Ectodermal cell (in vitro differentiated cells): ENCODE measurements at regions not wholly inside any gene's neighbourhood (a gene's known extent, or its start where the extent isn't known, plus 50 kb on each side); places are given as distances from the start of the nearest gene placed in this dataset.

Experiments used
- H3K27ac ChIP-seq: 2 replicates; pipeline ENCODE4 v1.7.0; 2013; ENCODE audit warnings: mild to moderate bottlenecking, low read depth, low read length; ENCODE audit not compliant: insufficient read depth, poor library complexity, severe bottlenecking
- H3K27me3 ChIP-seq: 2 replicates; pipeline ENCODE4 v1.7.0; 2013; ENCODE audit warnings: mild to moderate bottlenecking, low read length; ENCODE audit not compliant: insufficient read depth, control insufficient read depth, poor library complexity, severe bottlenecking
- H3K36me3 ChIP-seq: one replicate; pipeline ENCODE4 v1.7.0; 2013; ENCODE audit warnings: low read length; ENCODE audit not compliant: control insufficient read depth, insufficient read depth
- H3K4me1 ChIP-seq: one replicate; pipeline ENCODE4 v1.7.0; 2013; ENCODE audit warnings: low read length; ENCODE audit not compliant: control insufficient read depth, insufficient read depth
- H3K4me3 ChIP-seq: 2 replicates; pipeline ENCODE4 v1.7.0; 2013; ENCODE audit warnings: low read depth, low read length, control low read depth; ENCODE audit not compliant: insufficient read depth
- H3K9me3 ChIP-seq: 2 replicates; pipeline ENCODE4 v1.7.0; 2013; ENCODE audit warnings: mild to moderate bottlenecking, low read length, moderate library complexity; ENCODE audit not compliant: control insufficient read depth
- WGBS, 2 experiments: methylation state at CpG; one replicate each; pipeline ENCODE4 v1.1.7; 2013; ENCODE audit warnings: missing lambda C conversion rate in 2 of 2; 5-methylcytosine and 5-hydroxymethylcytosine counted together

DNA sequence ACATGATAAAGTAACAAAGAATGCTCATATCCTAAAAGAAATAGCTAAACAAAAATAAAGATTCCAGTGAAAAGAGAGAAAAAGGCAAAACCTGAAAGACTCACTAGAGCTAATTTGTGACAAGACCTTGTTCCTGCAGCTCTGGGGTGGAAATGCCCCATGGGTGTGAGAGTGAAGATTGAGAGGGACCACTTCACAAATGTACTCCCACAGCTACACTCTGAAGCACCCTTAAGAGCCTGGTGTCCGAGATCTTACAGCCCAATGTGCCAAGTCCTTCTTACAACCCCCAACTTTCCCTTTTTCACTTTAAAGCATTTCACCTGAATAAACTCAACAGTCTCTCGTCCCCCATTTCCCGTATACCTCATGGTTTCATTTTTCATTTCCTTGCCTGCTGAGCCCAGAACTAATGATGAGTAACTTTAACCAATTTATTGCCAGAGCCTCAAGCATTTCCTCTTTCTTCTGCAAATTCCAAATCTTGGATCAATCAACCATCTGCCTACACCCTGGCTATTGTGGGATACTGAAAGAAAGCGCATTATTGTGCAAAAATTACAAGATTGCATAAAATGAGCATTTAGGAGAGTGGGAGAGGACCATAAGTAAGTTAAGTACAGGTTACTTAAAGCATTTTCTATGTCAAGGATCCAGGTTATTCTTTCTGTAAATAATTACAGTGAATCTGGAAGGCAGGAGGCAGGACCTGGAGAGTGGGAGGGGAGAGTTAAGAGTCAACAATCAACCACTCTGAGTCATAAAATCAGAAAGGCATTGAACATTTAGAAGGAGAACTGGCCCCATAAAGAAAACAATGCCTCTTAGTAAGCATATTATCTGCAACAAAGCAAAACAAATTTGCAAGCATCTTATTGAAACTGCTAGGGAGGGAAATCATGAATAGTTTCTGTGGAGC is 804.4 kb upstream of the CELF4 start:
- Histone ChIP-seq H3K27ac (no peak overlapping the region), H3K9me3 (no peaks in the 10 kb centered on the region), H3K36me3 (no peaks in the 10 kb centered on the region), H3K27me3 (no peaks in the 10 kb centered on the region), H3K4me1 (no peaks in the 10 kb centered on the region), H3K4me3 (no peak overlapping the region)
- 86 to 88% methylated on average over 4 of the region's 4 CpGs for WGBS, 2 experiments

DNA sequence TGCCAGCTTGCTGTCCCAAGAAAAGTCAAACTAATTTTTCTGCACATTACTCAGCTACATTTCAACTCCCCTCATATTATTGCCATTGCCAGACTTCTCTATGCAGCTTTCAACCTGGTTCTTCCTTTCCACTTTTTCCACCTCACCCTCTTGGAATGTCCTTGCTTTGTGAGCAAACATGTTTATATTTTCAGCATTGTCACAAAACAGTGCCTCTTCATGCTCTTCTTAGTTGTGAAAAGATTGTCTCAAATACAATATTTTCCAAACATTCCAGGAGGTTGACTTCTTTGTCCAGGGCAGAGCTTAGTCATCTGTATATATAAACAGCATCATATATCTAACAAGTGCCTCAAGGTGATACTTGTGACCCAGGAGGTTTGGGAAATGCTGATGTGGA is 803.3 kb upstream of the CELF4 start:
- Histone ChIP-seq H3K4me1 (no peaks in the 10 kb centered on the region), H3K27ac (no peak overlapping the region), H3K9me3 (no peaks in the 10 kb centered on the region), H3K4me3 (no peak overlapping the region), H3K36me3 (no peaks in the 10 kb centered on the region), H3K27me3 (no peaks in the 10 kb centered on the region)

DNA sequence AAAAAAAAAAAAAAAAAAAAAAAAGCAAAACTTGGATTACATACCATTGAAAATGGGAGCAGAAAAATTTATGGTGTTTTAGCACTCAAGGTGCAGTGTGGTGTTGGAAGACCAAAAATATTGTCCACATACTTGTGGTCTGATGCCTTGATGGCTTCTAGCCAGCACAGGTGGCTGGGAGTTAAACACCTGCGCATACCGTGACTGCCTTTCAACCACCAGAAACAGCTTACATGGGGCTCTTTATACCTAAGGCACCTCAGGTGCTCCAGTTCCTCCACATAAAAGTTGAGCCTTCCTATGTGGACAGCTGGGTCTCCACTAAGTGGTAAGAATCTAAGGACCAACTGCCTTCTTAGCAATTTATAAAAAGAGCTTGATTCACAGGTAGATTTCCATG is 802.6 kb upstream of the CELF4 start:
- H3K4me1 ChIP-seq, result no peaks in the 10 kb centered on the region
- H3K4me3 ChIP-seq, result no peak overlapping the region
- 95 to 97% methylated on average over 2 of the region's 2 CpGs for WGBS, 2 experiments

DNA sequence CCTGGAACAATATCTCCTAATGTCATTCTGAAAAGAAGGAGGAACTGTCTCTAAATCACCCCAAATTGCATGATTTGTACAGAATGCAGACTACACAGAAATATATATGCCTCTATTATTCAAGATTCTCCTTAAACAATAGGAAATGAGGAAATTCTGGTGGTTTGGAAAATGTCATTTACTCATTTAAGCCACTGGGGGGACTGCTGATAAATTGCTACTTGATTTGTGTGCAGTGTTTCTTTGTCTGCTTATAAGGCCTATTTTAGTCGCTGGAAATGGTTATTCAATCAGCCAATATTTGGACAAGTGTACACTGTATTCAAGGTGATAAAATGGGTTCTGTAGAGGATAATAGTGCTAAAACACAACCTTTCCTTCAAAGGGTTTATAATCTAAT is 801.9 kb upstream of the CELF4 start:
- Histone ChIP-seq H3K27me3 (no peaks in the 10 kb centered on the region), H3K27ac (no peak overlapping the region), H3K4me3 (no peak overlapping the region), H3K4me1 (peaks cover 3% of the 10 kb centered on the region), H3K9me3 (no peaks in the 10 kb centered on the region), H3K36me3 (no peaks in the 10 kb centered on the region)
- WGBS, 2 experiments, result 94 to 96% methylated on average over 1 of the region's 1 CpG

More for the DNA sequence above, 802.6 kb upstream of the CELF4 start:
- Histone ChIP-seq H3K36me3 (no peaks in the 10 kb centered on the region), H3K27me3 (no peaks in the 10 kb centered on the region), H3K9me3 (no peaks in the 10 kb centered on the region), H3K27ac (no peak overlapping the region)

DNA sequence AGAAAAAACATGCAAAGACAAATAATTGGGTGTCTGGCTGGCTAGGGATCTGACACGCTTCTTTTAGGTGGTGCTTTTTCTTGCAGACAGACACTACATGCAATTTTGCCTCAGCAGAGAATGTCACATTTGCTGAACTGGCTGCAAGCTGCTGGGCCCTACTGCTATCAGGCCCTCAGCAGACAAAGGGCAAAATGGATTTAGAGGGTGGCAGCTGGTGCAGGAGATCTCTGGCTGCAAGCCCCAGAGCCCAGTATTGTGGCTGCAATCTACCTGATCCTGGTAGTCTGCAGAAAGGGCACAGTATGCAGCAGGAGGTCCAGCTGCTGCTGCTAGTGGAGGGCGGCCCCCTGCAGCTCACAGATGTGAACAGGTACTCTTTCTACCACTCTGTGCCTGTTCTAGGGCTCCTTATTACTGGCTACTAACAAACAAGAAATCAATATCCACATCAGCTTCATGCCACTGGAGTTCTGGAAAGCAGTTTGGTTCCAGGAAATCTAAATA is 796.7 kb upstream of the CELF4 start:
- 77 to 82% methylated on average over 2 of the region's 2 CpGs for WGBS, 2 experiments
- Histone ChIP-seq H3K4me3 (no peak overlapping the region), H3K36me3 (no peaks in the 10 kb centered on the region), H3K4me1 (peaks cover 9% of the 10 kb centered on the region), H3K27ac (no peak overlapping the region), H3K27me3 (no peaks in the 10 kb centered on the region), H3K9me3 (no peaks in the 10 kb centered on the region)

DNA sequence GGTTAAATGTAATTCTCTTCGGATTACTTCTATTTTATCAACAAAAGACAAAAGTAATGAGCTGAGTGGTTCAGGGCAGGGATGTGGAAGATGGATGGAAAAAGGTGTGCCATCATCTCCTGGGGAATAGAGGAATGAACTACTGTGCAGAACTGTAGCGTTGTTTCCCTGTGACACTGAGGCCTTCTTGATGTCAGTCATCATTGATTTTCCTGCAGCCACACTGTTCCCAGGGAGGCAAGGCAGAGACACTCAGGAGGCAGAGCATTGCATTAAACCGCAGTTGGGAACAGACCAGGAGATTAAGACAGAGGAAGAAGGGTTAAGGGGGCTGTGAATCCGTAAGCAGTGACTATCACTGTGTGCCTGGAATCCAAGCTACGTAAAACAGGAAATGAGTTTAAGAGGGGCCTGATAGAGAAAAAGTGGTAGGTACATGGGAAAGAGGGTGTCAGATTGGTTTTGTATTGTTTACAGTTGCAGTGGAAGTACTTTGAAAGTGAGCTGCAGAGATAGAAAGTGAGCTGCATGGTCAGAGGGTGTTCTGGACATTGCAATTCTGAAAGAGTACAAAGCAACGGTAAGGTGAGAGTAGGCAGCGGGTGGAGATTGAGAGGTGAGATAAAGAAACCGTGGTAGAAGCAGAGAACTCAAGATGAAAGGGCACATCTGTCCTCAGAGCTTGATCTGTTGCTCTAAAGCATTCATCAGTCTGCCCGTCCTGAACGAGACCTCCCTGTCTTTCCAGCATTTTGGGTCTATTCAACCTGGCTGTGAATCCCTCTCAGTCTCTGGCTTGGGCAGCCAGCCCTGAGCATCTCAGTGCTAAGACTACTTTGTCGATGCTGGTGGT is 793.4 kb upstream of the CELF4 start:
- 93 to 94% methylated on average over 11 of the region's 11 CpGs for WGBS, 2 experiments
- H3K4me1 ChIP-seq, result peaks cover 9% of the 10 kb centered on the region
- no peaks in the 10 kb centered on the region for H3K36me3 ChIP-seq
- no peaks in the 10 kb centered on the region for H3K27me3 ChIP-seq
- H3K27ac ChIP-seq, result no peak overlapping the region
- no peak overlapping the region for H3K4me3 ChIP-seq
- H3K9me3 ChIP-seq, result no peaks in the 10 kb centered on the region

DNA sequence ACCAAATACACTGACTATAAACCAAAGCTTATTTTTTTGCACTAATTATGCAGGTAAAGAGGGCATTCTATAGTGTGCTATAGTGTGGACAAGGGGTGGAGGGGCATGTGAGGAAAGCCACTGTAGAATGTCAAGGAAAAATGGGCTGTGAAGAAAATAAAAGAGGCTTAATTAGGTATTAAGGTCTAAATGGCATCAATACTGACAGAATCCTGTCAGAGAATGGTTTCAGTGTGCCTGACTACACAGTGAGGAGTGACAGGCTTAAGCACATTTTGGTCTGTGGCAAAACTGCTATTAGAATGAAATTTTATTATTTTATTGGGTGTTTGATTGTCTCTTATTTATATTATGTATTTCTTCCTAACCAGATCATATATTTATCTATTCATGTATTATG is 787.6 kb upstream of the CELF4 start:
- Histone ChIP-seq H3K4me3 (no peak overlapping the region), H3K27ac (no peak overlapping the region), H3K9me3 (no peaks in the 10 kb centered on the region), H3K36me3 (no peaks in the 10 kb centered on the region), H3K4me1 (no peaks in the 10 kb centered on the region), H3K27me3 (no peaks in the 10 kb centered on the region)

DNA sequence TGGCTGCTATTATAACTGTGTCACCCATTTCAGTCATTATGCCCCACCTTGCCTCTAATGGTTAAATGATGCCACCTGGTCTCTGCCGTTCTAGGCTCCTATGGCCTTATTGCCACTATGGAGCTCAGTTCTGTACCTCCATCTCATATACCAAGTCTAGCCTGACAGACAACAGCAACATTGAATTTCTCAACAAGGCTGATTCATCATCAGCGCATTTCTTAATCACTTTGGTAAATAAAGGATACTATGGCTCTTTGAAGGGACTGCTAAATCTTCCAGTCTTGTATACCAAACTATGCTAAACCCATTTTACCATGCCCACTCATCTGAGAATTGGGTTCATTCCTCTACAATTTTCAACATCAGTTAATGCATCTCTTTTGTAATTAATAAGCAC is 784.5 kb upstream of the CELF4 start:
- H3K27me3 ChIP-seq, result no peaks in the 10 kb centered on the region
- WGBS, 2 experiments, result 97 to 100% methylated on average over 2 of the region's 2 CpGs
- no peak overlapping the region for H3K4me3 ChIP-seq
- no peaks in the 10 kb centered on the region for H3K9me3 ChIP-seq
- H3K4me1 ChIP-seq, result no peaks in the 10 kb centered on the region
- no peaks in the 10 kb centered on the region for H3K36me3 ChIP-seq
- no peak overlapping the region for H3K27ac ChIP-seq

DNA sequence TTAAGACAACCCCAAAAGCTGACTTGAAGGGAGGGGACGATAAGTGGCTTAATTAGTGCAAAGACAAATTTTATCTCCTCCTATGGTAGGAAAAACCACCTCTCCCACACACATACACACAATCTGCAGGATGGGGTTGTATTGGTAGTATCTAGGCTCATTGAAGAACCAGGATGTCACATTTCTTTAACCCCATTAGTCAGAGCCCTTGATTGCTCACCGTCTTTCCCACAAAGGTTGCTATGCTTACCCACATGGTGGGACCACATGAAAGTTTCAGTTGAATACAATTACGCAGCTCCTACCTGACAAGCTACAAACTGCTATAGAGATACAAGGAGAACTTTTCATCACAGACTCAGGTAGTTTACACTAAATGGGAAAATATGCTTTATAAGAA is 765.0 kb upstream of the CELF4 start:
- H3K36me3 ChIP-seq, result no peaks in the 10 kb centered on the region
- 85 to 87% methylated on average over 2 to 3 of the region's 3 CpGs for WGBS, 2 experiments

DNA sequence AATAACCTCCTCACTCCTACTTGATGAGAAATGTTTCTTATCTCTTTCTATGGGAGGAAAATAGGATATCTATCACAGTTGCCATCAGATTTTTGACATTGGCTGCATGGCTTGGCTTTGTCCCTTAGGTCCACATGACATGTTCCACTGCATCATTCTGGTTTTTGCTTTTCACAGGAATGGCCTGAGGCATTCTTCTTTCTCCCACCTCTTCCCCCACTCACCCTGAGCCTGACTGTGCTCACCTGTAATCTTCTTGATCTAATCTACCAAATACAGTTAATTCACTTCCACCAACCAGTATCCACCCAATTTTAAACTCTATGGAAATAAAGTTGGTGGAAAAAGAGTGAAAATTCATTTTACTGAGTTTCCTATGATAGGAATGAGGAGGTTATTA is 763.5 kb upstream of the CELF4 start:
- Histone ChIP-seq H3K27ac (no peak overlapping the region), H3K4me1 (no peaks in the 10 kb centered on the region), H3K4me3 (no peak overlapping the region), H3K27me3 (no peaks in the 10 kb centered on the region), H3K9me3 (no peaks in the 10 kb centered on the region), H3K36me3 (no peaks in the 10 kb centered on the region)

More for the DNA sequence above, 765.0 kb upstream of the CELF4 start:
- H3K27me3 ChIP-seq, result no peaks in the 10 kb centered on the region
- H3K9me3 ChIP-seq, result no peaks in the 10 kb centered on the region
- H3K4me3 ChIP-seq, result no peak overlapping the region
- no peak overlapping the region for H3K27ac ChIP-seq
- no peaks in the 10 kb centered on the region for H3K4me1 ChIP-seq
